Left lung (tissue), 4 donors: ENCODE measurements at regions not wholly inside any gene's neighbourhood (a gene's known extent, or its start where the extent isn't known, plus 50 kb on each side); places are given as distances from the start of the nearest gene placed in this dataset.

Experiments
- ATAC-seq: fragments of 200-7000 bp; cut with Tn5 transposase; one replicate; pipeline ENCODE4 v1.9.1; 2020; ENCODE audit warnings: moderate library complexity
- DNase-seq, 4 donors: peaks; one replicate each; pipeline ENCODE4 v3.0.0-alpha.2; 2013 to 2020
- H3K27ac ChIP-seq, 2 donors: fragments of 200-600 bp; sonication (generic) in 1 of 2; one replicate each; pipeline versions ENCODE4 v1.5.0 to v1.8.0; 2020 to 2021
- H3K27me3 ChIP-seq, 2 donors: fragments of 200-600 bp; sonication (generic) in 1 of 2; one replicate each; pipeline versions ENCODE4 v1.5.0 to v1.8.0; 2020 to 2021
- H3K36me3 ChIP-seq, 2 donors: fragments of 200-600 bp; sonication (generic) in 1 of 2; one replicate each; pipeline versions ENCODE4 v1.5.0 to v1.8.0; 2020 to 2021
- H3K4me1 ChIP-seq, 2 donors: fragments of 200-600 bp; one replicate each; pipeline ENCODE4 v1.8.0; 2021
- H3K4me3 ChIP-seq, 2 donors: fragments of 200-600 bp; sonication (generic) in 1 of 2; one replicate each; pipeline versions ENCODE4 v1.5.0 to v1.8.0; 2020 to 2021; ENCODE audit warnings: mild to moderate bottlenecking in 1 of 2
- H3K9me3 ChIP-seq, 2 donors: fragments of 200-600 bp; sonication (generic) in 1 of 2; one replicate each; pipeline versions ENCODE4 v1.5.0 to v1.8.0; 2020 to 2021
- intact Hi-C, 2 donors: fragments of 100-400 bp; cut with DNase I; formaldehyde crosslinking; loops; one replicate each; pipeline versions ENCODE4 v1.11.2 to v1.14.2; 2022
- TF ChIP-seq, protein P1 (sequence below), 2 donors: fragments of 200-600 bp; sonication (generic) in 1 of 2; IDR thresholded peaks; one replicate each; pipeline versions ENCODE4 v1.5.0 to v1.8.0; 2021; ENCODE audit warnings: antibody characterized with exemption in 2 of 2
- donor health status: DM: no; HTN: yes; CAD: no.
- donor health status: DM: no; HTN: no; CAD: no.

DNA sequence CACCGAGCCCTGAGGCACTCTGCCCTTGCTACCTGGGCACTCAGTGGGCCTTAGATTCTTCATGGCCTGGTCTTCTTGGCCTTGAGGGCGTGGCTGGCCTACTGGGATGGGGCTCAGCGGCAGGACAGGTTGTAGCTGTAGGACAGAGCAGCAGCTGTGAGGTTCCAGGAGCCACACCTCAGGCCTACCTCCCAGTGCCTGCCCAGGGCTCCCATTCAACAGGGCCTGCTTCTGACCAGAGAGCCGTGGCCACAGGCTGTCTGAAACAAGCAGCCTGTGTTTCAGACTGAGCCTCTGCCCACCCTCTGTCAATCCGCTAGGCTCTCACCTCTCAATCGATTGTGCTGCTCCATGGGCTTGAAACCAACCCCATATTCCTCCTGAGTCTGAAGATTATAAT is 928.0 kb upstream of the ZNF722 start:
- DNase-seq (no peak), ATAC-seq (no peak)
- H3K4me1 ChIP-seq: no peaks in the 10 kb centered on the region
- TF ChIP-seq, protein P1, sequence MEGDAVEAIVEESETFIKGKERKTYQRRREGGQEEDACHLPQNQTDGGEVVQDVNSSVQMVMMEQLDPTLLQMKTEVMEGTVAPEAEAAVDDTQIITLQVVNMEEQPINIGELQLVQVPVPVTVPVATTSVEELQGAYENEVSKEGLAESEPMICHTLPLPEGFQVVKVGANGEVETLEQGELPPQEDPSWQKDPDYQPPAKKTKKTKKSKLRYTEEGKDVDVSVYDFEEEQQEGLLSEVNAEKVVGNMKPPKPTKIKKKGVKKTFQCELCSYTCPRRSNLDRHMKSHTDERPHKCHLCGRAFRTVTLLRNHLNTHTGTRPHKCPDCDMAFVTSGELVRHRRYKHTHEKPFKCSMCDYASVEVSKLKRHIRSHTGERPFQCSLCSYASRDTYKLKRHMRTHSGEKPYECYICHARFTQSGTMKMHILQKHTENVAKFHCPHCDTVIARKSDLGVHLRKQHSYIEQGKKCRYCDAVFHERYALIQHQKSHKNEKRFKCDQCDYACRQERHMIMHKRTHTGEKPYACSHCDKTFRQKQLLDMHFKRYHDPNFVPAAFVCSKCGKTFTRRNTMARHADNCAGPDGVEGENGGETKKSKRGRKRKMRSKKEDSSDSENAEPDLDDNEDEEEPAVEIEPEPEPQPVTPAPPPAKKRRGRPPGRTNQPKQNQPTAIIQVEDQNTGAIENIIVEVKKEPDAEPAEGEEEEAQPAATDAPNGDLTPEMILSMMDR (IDR thresholded peaks at IDR 0.05): no peak
- H3K27ac ChIP-seq: no peak overlapping the region
- no peak overlapping the region for H3K4me3 ChIP-seq
- intact Hi-C loops: no loop called here
- H3K27me3 ChIP-seq: no peaks in the 10 kb centered on the region
- no peaks in the 10 kb centered on the region for H3K36me3 ChIP-seq
- H3K9me3 ChIP-seq: peaks cover 0 to 83% of the 10 kb centered on the region in 2 donors

DNA sequence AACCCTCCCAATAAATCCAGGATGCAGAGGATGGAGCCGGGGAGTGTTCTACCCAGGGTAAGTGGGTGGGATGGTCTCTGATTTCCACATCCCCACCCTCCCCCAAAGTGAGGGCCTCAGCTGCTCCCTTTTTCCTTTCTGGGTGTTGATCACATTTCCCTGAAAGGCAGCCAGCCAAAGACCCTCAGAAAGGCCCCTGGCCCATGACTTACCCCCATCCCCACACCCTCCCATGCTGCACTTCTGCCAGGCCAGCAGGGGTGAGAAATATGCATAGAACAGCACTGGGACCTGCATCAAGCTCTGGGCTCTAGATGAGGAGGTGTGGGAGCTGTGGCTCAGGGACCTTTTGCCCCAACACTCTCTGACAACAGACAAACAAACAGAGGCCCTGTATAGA is 927.3 kb upstream of the ZNF722 start:
- Histone ChIP-seq H3K4me1 (no peaks in the 10 kb centered on the region), H3K9me3 (peaks cover 0 to 80% of the 10 kb centered on the region in 2 donors), H3K4me3 (no peak overlapping the region), H3K27ac (no peak overlapping the region), H3K36me3 (no peaks in the 10 kb centered on the region), H3K27me3 (no peaks in the 10 kb centered on the region)
- DNase-seq (no peak), ATAC-seq (no peak)
- intact Hi-C loops: no loop called here
- TF ChIP-seq, protein P1 (IDR thresholded peaks at IDR 0.05): no peak

GRCh38 chr7:63071920-63072319 is 926.7 kb upstream of the ZNF722 start:
- intact Hi-C loops: no loop called here
- Histone ChIP-seq H3K36me3 (no peaks in the 10 kb centered on the region), H3K27me3 (no peaks in the 10 kb centered on the region), H3K27ac (no peak overlapping the region), H3K4me3 (no peak overlapping the region), H3K9me3 (peaks cover 0 to 80% of the 10 kb centered on the region in 2 donors), H3K4me1 (no peaks in the 10 kb centered on the region)
- TF ChIP-seq, protein P1 (IDR thresholded peaks at IDR 0.05): no peak
- ATAC-seq: no peak
- DNase-seq: no peak

DNA sequence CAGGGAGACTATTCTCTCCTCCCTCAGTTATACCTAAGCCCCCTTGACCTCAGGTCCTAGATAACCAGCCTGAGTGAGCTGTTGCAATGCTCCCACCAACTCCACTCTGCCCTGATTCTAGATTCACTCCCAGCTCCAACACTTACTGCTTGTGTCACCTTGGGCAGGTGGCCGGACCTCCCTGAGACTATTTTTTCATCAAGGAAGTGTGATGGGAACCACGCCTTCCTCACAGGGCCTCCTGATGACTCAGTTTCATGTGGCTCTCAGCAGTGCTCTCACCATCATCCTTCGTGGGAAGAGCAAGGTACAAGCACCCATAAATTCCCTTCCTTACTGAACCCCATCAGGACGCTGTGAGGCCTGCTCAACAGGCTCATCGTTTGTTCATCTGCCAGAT is 925.8 kb upstream of the ZNF722 start:
- Histone ChIP-seq H3K36me3 (no peaks in the 10 kb centered on the region), H3K4me1 (no peaks in the 10 kb centered on the region), H3K27ac (no peak overlapping the region), H3K9me3 (peaks cover 0 to 81% of the 10 kb centered on the region in 2 donors), H3K27me3 (no peaks in the 10 kb centered on the region), H3K4me3 (no peak overlapping the region)
- DNase-seq (no peak), ATAC-seq (no peak)
- intact Hi-C loops: no loop called here
- TF ChIP-seq, protein P1 (IDR thresholded peaks at IDR 0.05): no peak

GRCh38 chr7:63073286-63073685 is 925.4 kb upstream of the ZNF722 start:
- Histone ChIP-seq H3K4me3 (no peak overlapping the region), H3K27me3 (no peaks in the 10 kb centered on the region), H3K27ac (no peak overlapping the region), H3K36me3 (no peaks in the 10 kb centered on the region), H3K4me1 (no peaks in the 10 kb centered on the region), H3K9me3 (peaks cover 0 to 81% of the 10 kb centered on the region in 2 donors)
- TF ChIP-seq, protein P1 (IDR thresholded peaks at IDR 0.05): no peak
- intact Hi-C loops: no loop called here
- ATAC-seq (no peak), DNase-seq (no peak)
